ENCODE measurements at regions not wholly inside any gene's neighbourhood (a gene's known extent, or its start where the extent isn't known, plus 50 kb on each side); places are given as distances from the start of the nearest gene placed in this dataset.

DNA sequence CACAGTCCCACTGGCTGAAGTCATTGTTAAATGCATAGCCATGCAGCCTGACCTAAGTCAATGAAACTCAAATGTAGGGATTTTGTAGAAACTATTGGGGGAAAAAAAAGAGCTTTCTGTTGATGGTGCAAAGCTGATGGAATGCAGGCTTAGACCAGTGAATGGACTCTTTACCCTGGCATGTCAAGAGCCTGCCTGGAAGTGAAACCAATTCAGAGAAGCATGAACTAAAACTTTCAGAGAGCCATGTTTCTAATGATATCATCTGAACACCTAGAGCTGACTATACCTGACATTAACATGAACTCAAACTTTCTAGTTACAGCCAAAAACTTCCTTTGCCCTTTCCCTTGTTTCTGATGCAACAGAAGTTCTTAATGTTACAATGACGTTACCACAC lies 89.0 kb downstream of the APIP start:
- BruUV-seq (replicated peaks) = no TSS peak
- no peaks in the 10 kb centered on the region for H3K9me2 ChIP-seq (ENCODE audit: insufficient read depth)
- peaks cover 10 to 55% of the 10 kb centered on the region in 2 experiments; a peak in 3 of 4 replicates for H3K4me1 ChIP-seq (ENCODE audit: control insufficient read depth in 1 of 2, insufficient read depth in 2 of 2, low read length in 2 of 2)
- H4K20me1 ChIP-seq (ENCODE audit: insufficient read depth) = no peaks in the 10 kb centered on the region
- RAD21 ChIA-PET (ENCODE audit: low non-redundant PET in 1 of 2, low total read pairs in 2 of 2, uncharacterized antibody in 2 of 2, unreplicated experiment in 2 of 2) = no interaction called here
- TF ChIP-seq, protein P1, sequence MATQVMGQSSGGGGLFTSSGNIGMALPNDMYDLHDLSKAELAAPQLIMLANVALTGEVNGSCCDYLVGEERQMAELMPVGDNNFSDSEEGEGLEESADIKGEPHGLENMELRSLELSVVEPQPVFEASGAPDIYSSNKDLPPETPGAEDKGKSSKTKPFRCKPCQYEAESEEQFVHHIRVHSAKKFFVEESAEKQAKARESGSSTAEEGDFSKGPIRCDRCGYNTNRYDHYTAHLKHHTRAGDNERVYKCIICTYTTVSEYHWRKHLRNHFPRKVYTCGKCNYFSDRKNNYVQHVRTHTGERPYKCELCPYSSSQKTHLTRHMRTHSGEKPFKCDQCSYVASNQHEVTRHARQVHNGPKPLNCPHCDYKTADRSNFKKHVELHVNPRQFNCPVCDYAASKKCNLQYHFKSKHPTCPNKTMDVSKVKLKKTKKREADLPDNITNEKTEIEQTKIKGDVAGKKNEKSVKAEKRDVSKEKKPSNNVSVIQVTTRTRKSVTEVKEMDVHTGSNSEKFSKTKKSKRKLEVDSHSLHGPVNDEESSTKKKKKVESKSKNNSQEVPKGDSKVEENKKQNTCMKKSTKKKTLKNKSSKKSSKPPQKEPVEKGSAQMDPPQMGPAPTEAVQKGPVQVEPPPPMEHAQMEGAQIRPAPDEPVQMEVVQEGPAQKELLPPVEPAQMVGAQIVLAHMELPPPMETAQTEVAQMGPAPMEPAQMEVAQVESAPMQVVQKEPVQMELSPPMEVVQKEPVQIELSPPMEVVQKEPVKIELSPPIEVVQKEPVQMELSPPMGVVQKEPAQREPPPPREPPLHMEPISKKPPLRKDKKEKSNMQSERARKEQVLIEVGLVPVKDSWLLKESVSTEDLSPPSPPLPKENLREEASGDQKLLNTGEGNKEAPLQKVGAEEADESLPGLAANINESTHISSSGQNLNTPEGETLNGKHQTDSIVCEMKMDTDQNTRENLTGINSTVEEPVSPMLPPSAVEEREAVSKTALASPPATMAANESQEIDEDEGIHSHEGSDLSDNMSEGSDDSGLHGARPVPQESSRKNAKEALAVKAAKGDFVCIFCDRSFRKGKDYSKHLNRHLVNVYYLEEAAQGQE (IDR thresholded peaks at IDR 0.05; ENCODE audit: low read depth) = no peak
- TF ChIP-seq, protein P2, sequence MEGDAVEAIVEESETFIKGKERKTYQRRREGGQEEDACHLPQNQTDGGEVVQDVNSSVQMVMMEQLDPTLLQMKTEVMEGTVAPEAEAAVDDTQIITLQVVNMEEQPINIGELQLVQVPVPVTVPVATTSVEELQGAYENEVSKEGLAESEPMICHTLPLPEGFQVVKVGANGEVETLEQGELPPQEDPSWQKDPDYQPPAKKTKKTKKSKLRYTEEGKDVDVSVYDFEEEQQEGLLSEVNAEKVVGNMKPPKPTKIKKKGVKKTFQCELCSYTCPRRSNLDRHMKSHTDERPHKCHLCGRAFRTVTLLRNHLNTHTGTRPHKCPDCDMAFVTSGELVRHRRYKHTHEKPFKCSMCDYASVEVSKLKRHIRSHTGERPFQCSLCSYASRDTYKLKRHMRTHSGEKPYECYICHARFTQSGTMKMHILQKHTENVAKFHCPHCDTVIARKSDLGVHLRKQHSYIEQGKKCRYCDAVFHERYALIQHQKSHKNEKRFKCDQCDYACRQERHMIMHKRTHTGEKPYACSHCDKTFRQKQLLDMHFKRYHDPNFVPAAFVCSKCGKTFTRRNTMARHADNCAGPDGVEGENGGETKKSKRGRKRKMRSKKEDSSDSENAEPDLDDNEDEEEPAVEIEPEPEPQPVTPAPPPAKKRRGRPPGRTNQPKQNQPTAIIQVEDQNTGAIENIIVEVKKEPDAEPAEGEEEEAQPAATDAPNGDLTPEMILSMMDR (IDR thresholded peaks at IDR 0.05 in 2 of 3, conservative IDR thresholded peaks at IDR 0.05 in 1 of 3; ENCODE audit: borderline replicate concordance in 1 of 3, insufficient read depth in 1 of 3, low read depth in 2 of 3, low read length in 2 of 3) = no peak
- TF ChIP-seq CEBPB (IDR thresholded peaks at IDR 0.05; ENCODE audit: low read depth) (no peak), SP1 (IDR thresholded peaks at IDR 0.05; ENCODE audit: low read depth) (no peak), POLR2A (IDR thresholded peaks at IDR 0.05; ENCODE audit: borderline replicate concordance, extremely low read depth, insufficient read depth, insufficient read length) (no peak), CBX3 (IDR thresholded peaks at IDR 0.05; ENCODE audit: low read depth) (no peak), EZH2phosphoT487 (IDR thresholded peaks at IDR 0.05; ENCODE audit: borderline replicate concordance) (no peak), ZFX (IDR thresholded peaks at IDR 0.05) (no peak), JUND (IDR thresholded peaks at IDR 0.05) (no peak), EGR1 (IDR thresholded peaks at IDR 0.05; ENCODE audit: low read depth) (no peak), SRF (IDR thresholded peaks at IDR 0.05; ENCODE audit: low read depth) (no peak)
- TF ChIP-seq, protein P3, sequence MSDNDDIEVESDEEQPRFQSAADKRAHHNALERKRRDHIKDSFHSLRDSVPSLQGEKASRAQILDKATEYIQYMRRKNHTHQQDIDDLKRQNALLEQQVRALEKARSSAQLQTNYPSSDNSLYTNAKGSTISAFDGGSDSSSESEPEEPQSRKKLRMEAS (IDR thresholded peaks at IDR 0.05) = no peak
- intact Hi-C loops (cut with micrococcal nuclease) = no loop called here
- no peaks in the 10 kb centered on the region for H3K9me3 ChIP-seq (ENCODE audit: control insufficient read depth in 1 of 2, insufficient read depth in 1 of 2, low read depth in 1 of 2, low read length in 2 of 2)
- POLR2A ChIA-PET = no interaction called here
- H3K9ac ChIP-seq (ENCODE audit: low read length) = no peak overlapping the region
- no peak overlapping the region for H3K27ac ChIP-seq (ENCODE audit: low read depth, low read length)
- no peak overlapping the region for H3K4me2 ChIP-seq (ENCODE audit: low read length)
- CTCF ChIA-PET = no interaction called here
- H3K4me3 ChIP-seq (replicated peaks in 1 of 2; ENCODE audit: low read depth in 1 of 2, low read length in 2 of 2) = no peak overlapping the region
- ATAC-seq = no peak
- H3K27me3 ChIP-seq (ENCODE audit: insufficient read depth, low read length) = no peaks in the 10 kb centered on the region
- no peaks in the 10 kb centered on the region for H3K36me3 ChIP-seq (ENCODE audit: control insufficient read depth in 1 of 2, insufficient read depth in 2 of 2, low read length in 2 of 2)
- DNase-seq (ENCODE audit: low read depth, low spot score) = no peak
- H3K79me2 ChIP-seq (ENCODE audit: insufficient read depth, low read length) = no peaks in the 10 kb centered on the region
- no peak overlapping the region for H2AFZ ChIP-seq (ENCODE audit: low read depth, low read length, poor library complexity, severe bottlenecking)
